ENCODE measurements at regions not wholly inside any gene's neighbourhood (a gene's known extent, or its start where the extent isn't known, plus 50 kb on each side); places are given as distances from the start of the nearest gene placed in this dataset.

DNA sequence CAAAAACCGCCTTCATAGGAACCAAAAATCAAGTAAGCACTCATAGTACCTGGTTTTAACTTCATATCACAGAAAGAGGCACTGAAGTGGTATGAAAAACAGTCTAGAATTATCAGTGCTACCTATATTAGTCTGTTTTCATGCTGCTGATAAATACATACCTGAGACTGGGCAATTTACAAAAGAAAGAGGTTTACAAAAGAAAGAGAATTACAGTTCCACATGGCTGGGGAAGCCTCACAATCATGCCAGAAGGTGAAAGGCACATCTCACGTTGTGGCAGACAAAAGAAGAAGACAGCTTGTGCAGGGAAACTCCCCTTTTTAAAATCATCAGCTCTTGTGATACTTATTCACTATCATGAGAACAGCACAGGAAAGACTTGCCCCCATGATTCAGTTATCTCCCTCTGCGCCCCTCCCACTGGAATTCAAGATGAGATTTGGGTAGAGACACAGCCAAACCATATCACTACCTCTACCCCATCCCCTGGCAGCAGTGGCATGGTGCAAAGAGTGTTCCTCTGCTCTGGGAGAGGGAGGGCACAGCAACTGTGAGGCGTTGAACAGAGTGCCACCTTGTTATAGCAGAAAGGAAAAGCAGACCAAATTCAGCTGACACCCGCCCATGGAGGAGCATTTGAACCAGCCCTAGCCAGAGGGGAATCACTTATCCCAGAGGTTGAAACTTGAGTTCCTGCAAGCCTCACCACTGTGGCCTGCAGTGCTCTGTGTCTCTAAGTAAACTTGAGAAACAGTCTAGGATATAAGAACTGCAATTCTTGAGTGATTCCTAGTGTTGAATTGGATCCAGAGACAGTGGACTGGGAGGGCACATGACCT is 61.9 kb upstream of the PTPRZ1 start:
- no peak for DNase-seq (ENCODE audit: missing footprints)
- intact Hi-C loops (cut with DNase I): no loop called here
- ATAC-seq: no peak

DNA sequence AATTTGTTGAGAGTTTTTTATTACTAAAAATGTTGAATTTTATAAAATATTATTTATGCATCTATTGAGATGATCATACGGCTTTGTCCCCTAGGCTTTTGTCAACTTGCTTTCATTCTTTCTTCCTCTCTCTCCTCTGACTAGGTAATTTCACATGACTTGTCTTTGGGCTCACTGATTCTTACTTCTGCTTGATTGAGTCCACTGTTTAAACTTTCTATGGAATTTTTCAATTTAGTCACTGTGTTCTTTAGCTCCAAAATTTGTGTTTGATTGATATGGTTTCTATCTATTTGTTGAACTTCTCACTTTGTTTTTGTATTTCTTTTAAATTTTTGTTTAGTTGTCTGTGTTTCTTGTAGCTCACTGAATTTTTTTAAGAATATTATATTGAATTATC is 65.9 kb upstream of the PTPRZ1 start:
- intact Hi-C loops (cut with DNase I): no loop called here
- ATAC-seq: no peak
- no peak for DNase-seq (ENCODE audit: missing footprints)

DNA sequence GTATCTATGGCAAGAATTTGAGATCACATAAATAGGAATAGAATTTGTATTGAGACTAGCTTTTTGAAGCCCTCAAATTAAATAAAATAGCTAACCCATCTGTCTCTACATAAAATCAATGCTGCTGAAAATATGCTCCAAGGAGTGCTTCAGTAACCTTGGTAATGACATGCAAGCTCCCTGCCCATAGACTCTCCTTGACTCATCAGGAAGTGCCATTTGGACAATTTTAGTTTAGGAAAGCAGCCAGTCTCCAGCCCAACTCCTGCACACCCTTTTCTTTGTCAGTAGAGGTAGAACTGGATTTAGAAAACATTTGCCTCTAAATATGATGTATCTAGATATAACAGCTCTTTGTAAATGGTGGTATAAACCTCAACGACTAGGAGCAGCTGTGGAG is 69.9 kb upstream of the PTPRZ1 start:
- ATAC-seq (no peak), DNase-seq (ENCODE audit: missing footprints) (no peak)
- intact Hi-C loops (cut with DNase I): no loop called here

DNA sequence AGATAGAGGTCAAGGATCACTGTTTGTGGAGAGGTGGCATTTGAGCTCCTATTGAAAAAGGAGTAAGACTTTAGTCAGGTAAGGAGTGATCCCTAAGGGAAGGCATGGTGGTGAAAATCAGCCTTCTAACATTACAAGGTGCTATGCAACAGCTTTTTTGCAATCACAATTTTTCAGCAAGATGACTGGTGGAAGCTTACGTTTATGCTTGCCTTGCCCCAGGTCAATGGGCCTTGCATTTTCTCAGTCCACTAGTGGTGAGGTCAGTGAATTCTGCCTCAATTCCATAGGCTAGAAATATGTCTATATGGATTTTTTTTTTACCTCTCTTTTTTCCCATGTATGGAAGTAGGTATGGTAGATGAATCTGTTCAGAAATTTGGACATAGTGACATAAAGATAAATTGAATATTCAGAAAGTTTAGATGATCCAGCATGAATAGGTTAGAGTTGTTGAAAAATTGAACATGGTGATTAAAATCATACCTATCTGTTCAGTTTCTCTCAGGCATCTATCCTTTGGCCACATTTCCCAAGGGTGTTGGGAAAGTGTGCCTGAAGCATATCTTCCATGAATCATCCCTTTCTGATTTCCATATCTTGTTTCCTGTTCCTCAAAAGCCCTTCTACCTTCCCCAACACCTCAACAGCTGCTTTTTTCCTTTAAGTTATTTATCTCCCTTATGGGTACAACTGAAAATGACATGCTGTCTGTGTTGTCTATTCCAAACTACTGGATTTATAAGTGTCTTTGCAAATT is 71.9 kb upstream of the PTPRZ1 start:
- intact Hi-C loops (cut with DNase I): no loop called here
- ATAC-seq: no peak
- DNase-seq (ENCODE audit: missing footprints): no peak

DNA sequence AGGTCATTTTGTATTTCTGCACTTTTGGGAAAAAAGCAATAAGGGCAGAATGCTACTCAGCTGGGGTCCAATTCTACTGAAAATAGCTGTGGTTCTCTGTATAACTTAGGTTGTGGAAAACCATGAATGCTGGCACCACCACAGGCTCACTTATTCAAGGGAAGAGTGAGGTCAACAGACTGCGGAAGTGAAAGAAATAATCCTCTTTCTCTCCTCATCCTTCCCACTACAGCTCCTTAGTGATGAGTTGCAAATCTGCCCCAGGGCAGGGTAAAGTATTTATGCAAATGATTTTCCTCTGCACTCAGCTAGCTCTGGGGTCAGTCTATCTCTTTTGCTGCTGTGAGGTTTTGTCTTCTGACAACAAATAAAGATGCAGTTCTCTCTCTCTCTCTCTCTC is 74.1 kb upstream of the PTPRZ1 start:
- intact Hi-C loops (cut with DNase I): no loop called here
- no peak for ATAC-seq

DNA sequence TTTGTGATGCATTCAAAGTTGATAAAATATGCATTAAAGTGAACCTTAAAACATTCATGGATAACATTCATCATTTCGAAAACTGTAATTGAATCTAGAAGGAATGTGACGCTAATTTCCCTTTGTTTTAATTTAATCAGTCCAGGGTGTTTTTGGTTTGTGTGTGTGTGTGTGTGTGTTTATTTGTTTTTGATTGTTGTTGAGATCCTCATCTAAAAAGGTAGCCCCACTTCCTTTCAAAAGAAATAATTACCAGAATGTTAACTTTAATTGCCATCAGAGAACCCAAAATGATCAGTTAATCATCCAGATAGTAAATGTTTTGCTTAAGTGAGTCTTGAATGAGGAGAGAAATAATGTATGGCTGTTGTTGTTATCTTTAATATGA is 74.5 kb upstream of the PTPRZ1 start:
- intact Hi-C loops (cut with DNase I): no loop called here
- ATAC-seq: no peak

More for the DNA sequence above, 74.1 kb upstream of the PTPRZ1 start:
- DNase-seq (ENCODE audit: missing footprints): no peak

DNA sequence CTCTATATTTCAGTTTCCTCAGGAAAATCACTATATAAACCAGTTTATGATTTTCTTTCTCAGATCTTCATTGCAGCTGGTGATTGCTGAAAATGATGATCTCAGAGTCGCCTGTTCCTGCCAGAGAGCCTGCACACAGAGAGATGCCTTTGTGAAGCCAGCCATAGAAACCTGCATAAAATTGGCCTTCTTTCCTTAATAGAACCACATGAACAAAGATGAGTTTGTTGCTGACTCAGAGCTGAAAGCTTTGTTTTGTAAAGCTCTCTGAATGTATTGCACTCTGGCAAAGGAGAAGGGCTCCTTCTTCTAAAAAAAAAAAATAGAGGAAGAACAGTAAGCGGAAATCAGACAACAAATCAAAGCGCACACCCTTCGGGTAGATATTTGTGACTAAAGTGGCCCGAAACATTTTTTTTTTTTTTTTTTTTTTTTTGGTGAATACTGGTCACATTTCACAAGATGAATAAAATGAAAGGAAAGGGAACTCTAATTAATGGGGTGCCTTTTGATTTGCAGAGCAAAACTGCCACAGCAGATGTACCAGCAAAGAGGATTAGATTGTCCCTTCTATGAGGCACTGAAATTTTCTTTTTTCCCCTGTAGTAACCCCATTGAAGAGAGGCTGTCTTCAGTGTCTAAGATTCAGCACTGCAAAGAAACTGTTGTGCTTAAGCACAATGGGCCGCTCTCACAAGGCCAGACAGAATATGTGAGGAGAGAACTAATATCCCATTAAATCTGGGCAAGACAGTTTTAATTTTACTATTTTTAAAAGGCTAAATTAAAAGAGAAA is 75.1 kb upstream of the PTPRZ1 start:
- ATAC-seq (no peak), DNase-seq (ENCODE audit: missing footprints) (no peak)
- intact Hi-C loops (cut with DNase I): no loop called here

More for the DNA sequence above, 74.5 kb upstream of the PTPRZ1 start:
- DNase-seq (ENCODE audit: missing footprints): no peak

DNA sequence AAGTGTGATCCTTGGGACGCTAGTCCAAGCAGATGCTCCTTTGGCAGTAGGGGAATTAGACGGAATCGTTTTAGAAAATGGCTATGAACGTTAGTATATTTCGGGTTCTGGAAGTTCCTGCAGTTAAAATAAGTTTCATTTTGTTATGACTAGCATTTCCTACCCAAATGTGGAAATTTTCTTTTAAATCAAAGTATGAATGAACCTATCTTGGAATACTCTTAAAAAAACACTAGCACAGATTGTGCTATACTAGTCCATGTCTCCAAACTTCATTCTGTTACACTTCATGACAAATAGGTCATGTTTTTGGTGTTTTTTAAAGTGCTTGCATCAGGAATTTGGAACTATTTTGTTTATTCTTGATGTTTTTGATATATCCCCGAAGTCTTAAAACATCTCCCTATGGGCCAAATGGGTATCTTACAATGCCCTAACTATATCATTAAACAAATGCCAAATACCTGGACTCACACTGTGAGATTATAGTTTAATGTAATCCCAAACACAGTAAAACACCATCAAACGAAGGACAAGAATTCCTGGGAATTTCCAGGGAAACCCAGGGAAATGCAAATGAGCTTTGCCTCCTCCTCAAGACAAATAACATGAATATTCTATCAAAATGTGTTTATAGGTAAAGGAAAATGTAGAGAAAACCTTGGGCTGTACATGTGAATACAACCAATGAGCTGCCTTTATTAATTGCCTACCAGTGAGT is 75.9 kb upstream of the PTPRZ1 start:
- intact Hi-C loops (cut with DNase I): no loop called here
- ATAC-seq (no peak), DNase-seq (ENCODE audit: missing footprints) (no peak)

DNA sequence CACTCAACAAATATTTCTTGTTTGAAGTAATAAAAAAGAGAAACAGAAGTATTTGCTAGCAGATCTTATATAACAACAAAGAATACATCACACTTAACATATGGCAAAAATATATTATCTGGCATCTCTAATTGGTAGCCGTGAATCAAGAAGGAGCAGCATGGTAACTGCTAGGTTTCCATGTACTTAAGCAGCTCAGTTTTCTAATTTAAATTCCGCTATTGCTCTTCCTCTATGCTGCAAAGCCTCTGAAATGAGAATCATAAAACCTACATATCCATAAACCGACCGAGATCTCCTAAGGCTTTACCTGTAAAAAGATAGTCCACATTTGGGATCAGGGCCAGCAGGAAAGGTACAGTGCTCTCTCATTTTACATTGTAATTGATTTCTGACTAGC is 76.6 kb upstream of the PTPRZ1 start:
- intact Hi-C loops (cut with DNase I): no loop called here

DNA sequence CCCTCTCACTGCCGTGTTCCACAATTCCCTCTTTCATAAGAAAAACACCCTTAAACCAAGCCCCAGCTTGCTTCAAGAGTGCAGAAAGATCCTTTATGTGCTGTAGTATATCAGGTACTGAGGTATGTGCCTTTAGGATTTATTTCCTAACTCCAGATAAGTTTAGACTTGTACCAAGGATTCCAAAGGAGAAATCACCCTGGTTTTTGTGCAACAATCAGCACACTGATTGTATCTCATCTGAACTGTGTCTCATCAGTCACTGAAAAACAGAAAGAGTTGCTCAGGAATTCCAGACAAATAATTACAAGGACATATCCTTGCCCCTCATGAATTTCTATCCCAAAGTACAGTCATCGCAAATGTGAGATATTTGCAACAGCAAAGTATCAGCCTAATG is 77.2 kb upstream of the PTPRZ1 start:
- ATAC-seq (no peak), DNase-seq (ENCODE audit: missing footprints) (no peak)
- intact Hi-C loops (cut with DNase I): no loop called here

More for the DNA sequence above, 76.6 kb upstream of the PTPRZ1 start:
- ATAC-seq: no peak
- DNase-seq (ENCODE audit: missing footprints): no peak

DNA sequence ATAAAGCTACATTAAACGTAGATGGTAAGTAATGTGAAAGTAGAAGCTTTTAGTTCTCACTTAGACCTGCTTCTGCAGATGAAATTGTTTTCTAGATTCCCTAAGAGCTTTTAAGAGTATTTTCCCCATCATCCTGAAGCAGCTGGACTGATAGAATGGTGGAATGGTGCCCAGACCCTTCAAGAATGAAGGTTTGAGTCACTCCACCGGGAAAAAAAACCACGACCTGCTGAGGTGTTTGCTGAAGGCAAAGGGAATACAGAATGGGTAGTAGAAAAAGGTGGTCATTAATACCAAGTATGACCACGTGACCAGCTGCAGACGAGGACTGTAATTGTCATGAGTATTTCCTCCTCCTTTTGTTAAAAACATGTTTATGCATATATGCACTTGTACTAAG is 79.2 kb upstream of the PTPRZ1 start:
- ATAC-seq (no peak), DNase-seq (ENCODE audit: missing footprints) (no peak)
- intact Hi-C loops (cut with DNase I): no loop called here

DNA sequence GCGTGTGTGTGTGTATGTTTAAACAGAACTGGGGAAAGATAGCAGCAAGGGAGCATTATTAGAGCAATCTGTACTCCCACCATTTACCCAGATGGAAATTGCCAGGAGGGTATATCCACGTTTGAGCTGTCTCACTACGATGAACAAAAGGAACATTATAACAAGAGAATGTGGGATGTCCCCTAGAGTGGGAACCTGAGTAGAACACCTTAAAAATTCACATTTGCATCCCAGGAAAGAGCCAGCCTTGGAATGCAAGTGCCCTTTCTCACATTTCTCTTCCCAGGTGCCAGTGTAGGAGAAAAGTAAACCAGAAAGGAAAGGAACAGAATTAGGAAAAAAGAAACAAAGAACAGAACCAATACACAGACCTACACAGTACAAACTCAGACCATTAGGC is 95.3 kb upstream of the PTPRZ1 start:
- ATAC-seq (no peak), DNase-seq (ENCODE audit: missing footprints) (no peak)
- intact Hi-C loops (cut with DNase I): no loop called here

DNA sequence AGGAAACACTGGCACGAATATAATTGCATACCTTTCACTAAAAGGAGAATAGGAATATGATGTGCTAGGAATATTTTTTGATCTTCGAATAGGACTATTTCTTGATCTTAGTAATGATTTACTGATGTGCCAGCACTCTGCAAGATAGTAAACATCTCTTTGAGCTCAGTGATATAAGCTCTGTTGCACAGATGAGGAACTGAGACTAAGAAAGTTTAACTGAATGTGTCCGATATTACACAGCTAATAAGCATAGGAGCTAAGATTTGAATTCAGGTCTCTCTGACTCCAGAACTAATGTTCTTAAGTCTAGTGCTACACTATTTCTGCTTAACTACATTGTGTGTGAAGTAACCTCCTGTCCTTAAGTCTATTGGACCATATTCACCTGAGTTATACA is 98.4 kb upstream of the PTPRZ1 start:
- ATAC-seq: no peak
- DNase-seq (ENCODE audit: missing footprints): no peak
- intact Hi-C loops (cut with DNase I): no loop called here

DNA sequence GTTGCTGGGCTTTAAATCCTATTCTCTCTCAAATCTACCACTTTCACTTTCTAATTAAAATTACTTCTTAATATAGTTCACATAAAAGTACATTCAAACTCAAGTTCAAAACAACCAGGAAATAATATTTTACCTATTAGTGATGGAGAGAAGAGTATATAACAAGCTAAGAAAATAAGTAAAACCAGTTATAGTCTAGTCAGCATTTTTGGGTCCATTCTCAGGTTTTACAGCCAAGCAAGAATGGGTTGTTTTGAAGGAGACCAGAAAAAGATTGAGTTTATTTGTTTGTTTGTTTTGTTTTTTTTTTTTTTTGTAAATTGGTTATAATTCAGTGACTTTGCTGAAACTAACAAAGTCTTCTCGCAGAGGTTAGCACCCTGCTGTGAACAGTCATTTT is 106.3 kb upstream of the PTPRZ1 start:
- DNase-seq (ENCODE audit: missing footprints): no peak

DNA sequence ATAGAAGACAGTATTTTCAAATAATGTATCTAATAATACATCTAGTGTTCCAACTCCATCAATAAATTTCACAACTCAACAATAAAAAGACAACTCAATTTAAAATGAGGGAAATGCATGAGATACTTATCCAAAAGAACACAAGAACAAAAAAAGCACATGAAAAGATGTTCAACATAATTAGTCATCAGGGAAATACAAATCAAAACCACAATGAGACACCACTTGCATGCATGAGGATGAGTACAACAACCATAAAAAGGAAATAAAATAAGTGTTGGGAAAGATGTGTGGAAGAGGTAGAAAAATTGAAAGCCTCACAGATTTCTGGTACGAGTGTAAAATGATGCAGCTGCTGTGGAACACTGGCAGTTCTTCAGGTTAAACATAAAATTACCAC is 111.6 kb upstream of the PTPRZ1 start:
- intact Hi-C loops (cut with DNase I): no loop called here
- DNase-seq (ENCODE audit: missing footprints) (no peak), ATAC-seq (no peak)

More for the DNA sequence above, 106.3 kb upstream of the PTPRZ1 start:
- intact Hi-C loops (cut with DNase I): no loop called here
- no peak for ATAC-seq

DNA sequence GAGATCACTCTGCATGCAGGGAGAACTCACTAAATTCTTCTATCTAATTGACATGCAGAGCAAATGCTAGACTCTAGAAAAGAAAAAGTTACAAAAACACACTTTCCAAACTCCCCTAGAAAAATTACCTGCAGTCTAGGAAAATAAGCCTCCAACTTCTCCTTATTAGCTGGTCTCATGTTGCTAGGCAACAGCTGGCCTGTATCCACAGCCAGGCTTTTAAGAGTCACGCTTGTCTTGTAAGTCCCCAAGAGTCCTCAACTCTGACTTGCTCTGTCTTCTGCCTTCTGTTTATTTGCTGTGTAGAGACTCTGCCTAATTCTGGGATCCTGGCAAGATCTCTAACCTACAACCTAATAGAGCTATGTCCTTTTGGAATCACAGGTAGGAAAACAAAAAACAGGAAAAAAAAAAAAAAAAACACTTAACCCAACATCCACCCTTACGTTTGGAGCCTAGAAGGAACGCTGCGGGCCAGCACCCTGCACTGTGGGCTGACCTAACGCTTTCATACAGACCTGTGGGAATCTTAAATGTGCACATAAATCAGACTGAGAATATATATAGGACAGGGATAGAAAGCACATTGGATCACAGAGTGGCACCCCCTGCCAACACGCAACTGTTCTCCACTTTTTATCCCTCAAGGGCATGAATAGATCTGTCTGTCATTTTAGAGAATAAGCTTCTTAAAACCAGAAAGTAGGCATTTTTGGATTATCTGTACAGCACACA is 117.0 kb upstream of the PTPRZ1 start:
- no peak for ATAC-seq
- intact Hi-C loops (cut with DNase I): loop anchor here (10.0 kb wide), 1 partner anchor 239 kb away; no protein-coding TSS in a partner anchor
- DNase-seq (ENCODE audit: missing footprints): no peak

DNA sequence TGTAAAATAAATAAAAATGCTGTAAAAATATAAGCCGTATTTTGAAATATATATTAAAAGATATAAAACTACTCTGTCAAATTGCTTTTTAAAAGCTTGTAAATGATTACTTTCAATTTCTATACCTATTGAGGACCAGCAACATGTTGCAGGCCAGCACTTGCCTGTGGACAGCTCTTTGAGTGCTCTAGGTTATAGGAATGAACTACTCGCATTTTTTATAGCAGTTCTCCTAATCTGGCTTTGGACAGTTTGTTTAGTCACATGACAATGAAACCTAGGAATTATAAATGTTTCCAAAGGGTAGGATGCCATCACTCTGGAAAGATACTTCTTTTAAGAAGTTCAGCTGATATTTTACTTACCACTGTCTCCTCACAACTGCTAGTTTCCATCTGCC is 117.7 kb upstream of the PTPRZ1 start:
- DNase-seq (ENCODE audit: missing footprints) (no peak), ATAC-seq (no peak)
- intact Hi-C loops (cut with DNase I): loop anchor here (10.0 kb wide), 1 partner anchor 240 kb away; no protein-coding TSS in a partner anchor

DNA sequence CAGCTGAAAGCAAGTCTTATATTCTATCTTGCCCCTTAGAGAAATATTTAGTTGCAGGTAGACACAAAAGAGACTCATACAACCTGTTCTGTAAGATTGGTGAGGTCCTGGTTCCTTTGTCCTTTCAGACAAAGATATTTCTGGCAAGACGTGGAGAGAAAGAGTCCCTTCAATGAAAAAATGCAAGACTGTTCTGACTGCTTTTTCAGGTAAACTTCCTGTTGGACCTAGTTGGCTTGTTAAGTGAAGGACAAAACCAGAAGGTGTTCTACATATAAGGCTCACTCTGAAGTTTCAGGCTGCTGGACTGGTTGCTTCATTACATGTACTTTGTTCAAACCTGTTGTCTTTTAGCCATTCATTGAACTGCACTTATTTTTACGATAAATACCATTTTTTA is 119.0 kb upstream of the PTPRZ1 start:
- ATAC-seq (no peak), DNase-seq (ENCODE audit: missing footprints) (no peak)
- intact Hi-C loops (cut with DNase I): loop anchor here (10.0 kb wide), 1 partner anchor 241 kb away; no protein-coding TSS in a partner anchor

Measured in Right ventricle myocardium inferior (tissue), 1 donor.